HepG2 (cell line): ENCODE measurements at regions not wholly inside any gene's neighbourhood (a gene's known extent, or its start where the extent isn't known, plus 50 kb on each side); places are given as distances from the start of the nearest gene placed in this dataset.

Experiments used
- MIER2 ChIP-seq: IDR thresholded peaks from 2 replicates; pipeline ENCODE4 v1.6.1; 2016; ENCODE audit warnings: missing biosample characterization, missing genetic modification reagents
- MYNN ChIP-seq: sonication (generic); formaldehyde crosslinking; IDR thresholded peaks from 2 replicates; pipeline ENCODE4 v1.4.0; 2020; ENCODE audit warnings: mild to moderate bottlenecking, low read depth, missing genetic modification reagents
- NCOA5 ChIP-seq: sonication (generic); formaldehyde crosslinking; IDR thresholded peaks from 2 replicates; pipeline ENCODE4 v1.4.0; 2020; ENCODE audit warnings: missing genetic modification reagents
- REPIN1 ChIP-seq: sonication (generic); formaldehyde crosslinking; IDR thresholded peaks from 2 replicates; pipeline ENCODE4 v1.8.0; 2022; ENCODE audit warnings: missing genetic modification reagents, low read depth, mild to moderate bottlenecking, borderline replicate concordance
- ZMAT5 ChIP-seq: sonication (generic); formaldehyde crosslinking; IDR thresholded peaks from 2 replicates; pipeline ENCODE4 v1.5.0; 2020; ENCODE audit warnings: mild to moderate bottlenecking, low read depth, missing genetic modification reagents, borderline replicate concordance
- ZNF496 ChIP-seq: sonication (generic); formaldehyde crosslinking; IDR thresholded peaks from 2 replicates; pipeline ENCODE4 v1.8.1; 2023; ENCODE audit warnings: mild to moderate bottlenecking, moderate library complexity, missing genetic modification reagents; ENCODE audit not compliant: insufficient replicate concordance
- ZNF556 ChIP-seq: sonication (generic); formaldehyde crosslinking; IDR thresholded peaks from 2 replicates; pipeline ENCODE4 v1.4.0; 2020; ENCODE audit warnings: mild to moderate bottlenecking, missing genetic modification reagents, borderline replicate concordance
- ZNF609 ChIP-seq: sonication (generic); formaldehyde crosslinking; IDR thresholded peaks from 2 replicates; pipeline ENCODE4 v1.4.0; 2020; ENCODE audit warnings: mild to moderate bottlenecking, missing genetic modification reagents, borderline replicate concordance
- TF ChIP-seq, protein P1 (sequence below): sonication (generic); formaldehyde crosslinking; IDR thresholded peaks from 2 replicates; pipeline ENCODE4 v1.5.0; 2020; ENCODE audit warnings: missing genetic modification reagents, mild to moderate bottlenecking, borderline replicate concordance

DNA sequence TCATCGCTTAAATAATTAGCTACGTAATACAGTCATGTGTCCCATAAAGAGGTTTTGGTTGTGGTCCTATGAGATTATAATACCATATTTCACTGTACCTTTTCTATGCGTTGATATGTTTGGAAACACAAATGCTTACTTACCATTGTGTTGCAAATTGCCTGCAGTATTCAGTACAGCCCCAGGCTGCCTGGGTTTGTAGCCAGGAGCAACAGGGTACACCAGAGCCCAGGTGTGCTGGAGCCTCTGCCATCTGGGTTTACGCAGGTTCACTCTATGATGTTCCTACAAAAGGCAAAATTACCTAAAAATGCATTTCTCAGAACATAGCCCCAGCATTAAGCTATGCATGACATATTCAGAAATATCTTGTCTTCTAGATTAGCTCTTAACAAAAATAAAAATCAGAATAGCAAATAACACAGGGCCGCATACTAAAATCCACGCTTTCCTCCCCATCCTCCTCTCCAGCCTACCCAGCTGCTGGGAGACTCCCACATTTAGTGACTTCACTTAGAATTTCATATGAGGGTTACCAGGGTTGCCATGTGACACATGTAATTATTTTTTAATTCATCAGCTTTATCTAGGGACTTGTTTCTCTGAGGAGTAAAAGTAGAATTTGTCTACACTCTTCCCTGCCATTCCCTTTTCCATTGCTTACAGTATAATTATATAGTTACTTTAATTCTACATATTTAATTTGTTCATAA lies 559.0 kb upstream of the ADARB2 start (continued):
- TF ChIP-seq, protein P1, sequence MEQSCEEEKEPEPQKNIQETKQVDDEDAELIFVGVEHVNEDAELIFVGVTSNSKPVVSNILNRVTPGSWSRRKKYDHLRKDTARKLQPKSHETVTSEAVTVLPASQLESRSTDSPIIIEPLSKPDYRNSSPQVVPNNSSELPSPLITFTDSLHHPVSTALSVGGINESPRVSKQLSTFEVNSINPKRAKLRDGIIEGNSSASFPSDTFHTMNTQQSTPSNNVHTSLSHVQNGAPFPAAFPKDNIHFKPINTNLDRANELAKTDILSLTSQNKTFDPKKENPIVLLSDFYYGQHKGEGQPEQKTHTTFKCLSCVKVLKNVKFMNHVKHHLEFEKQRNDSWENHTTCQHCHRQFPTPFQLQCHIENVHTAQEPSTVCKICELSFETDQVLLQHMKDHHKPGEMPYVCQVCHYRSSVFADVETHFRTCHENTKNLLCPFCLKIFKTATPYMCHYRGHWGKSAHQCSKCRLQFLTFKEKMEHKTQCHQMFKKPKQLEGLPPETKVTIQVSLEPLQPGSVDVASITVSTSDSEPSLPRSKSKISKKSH (CRISPR knock-in tag), result no peak
- TF ChIP-seq REPIN1 (CRISPR knock-in tag) (no peak), ZNF609 (CRISPR knock-in tag) (no peak), MYNN (CRISPR knock-in tag) (no peak), ZNF556 (CRISPR knock-in tag) (no peak), ZNF496 (CRISPR knock-in tag) (no peak), NCOA5 (no peak), MIER2 (no peak), ZMAT5 (no peak)
